Osteoblast (primary cell): ENCODE measurements at regions not wholly inside any gene's neighbourhood (a gene's known extent, or its start where the extent isn't known, plus 50 kb on each side); places are given as distances from the start of the nearest gene placed in this dataset.

ENCODE experiments used
- DNase-seq: peaks from one replicate; pipeline ENCODE4 v3.0.0; 2011; ENCODE audit warnings: low spot score, mixed read lengths; ENCODE audit not compliant: insufficient read length; ENCODE audit errors: missing footprints
- H2AFZ ChIP-seq: 2 replicates; pipeline ENCODE4 v1.6.0; 2011; ENCODE audit warnings: mild to moderate bottlenecking, low read length
- H3K27ac ChIP-seq: 2 replicates; pipeline ENCODE4 v1.5.1; 2011; ENCODE audit warnings: mild to moderate bottlenecking, low read depth, low read length, moderate library complexity
- H3K27me3 ChIP-seq: 2 replicates; pipeline ENCODE4 v1.6.0; 2012; ENCODE audit warnings: mild to moderate bottlenecking, control low read depth, inconsistent platforms, low read length, moderate library complexity; ENCODE audit not compliant: insufficient read depth
- H3K36me3 ChIP-seq: 2 replicates; pipeline ENCODE4 v1.5.1; 2011; ENCODE audit warnings: mild to moderate bottlenecking, low read length, control low read depth, moderate library complexity; ENCODE audit not compliant: insufficient read depth
- H3K4me1 ChIP-seq: 2 replicates; pipeline ENCODE4 v1.5.1; 2011; ENCODE audit warnings: mild to moderate bottlenecking, low read length, control low read depth, moderate library complexity; ENCODE audit not compliant: insufficient read depth
- H3K4me2 ChIP-seq: 2 replicates; pipeline ENCODE4 v1.6.0; 2011; ENCODE audit warnings: mild to moderate bottlenecking, low read length; ENCODE audit not compliant: insufficient read depth
- H3K4me3 ChIP-seq: fragments of 200-600 bp; sonication (generic); 3 replicates; pipeline ENCODE4 v1.5.1; 2012; ENCODE audit warnings: mild to moderate bottlenecking, low read length, inconsistent platforms; ENCODE audit not compliant: insufficient read depth
- H3K79me2 ChIP-seq: 2 replicates; pipeline ENCODE4 v1.6.0; 2012; ENCODE audit warnings: mild to moderate bottlenecking, low read length, control low read depth, inconsistent platforms; ENCODE audit not compliant: insufficient read depth
- H3K9me3 ChIP-seq: 2 replicates; pipeline ENCODE4 v1.5.1; 2011; ENCODE audit warnings: low read depth, low read length, control low read depth
- H4K20me1 ChIP-seq: 2 replicates; pipeline ENCODE4 v1.6.0; 2012; ENCODE audit warnings: mild to moderate bottlenecking, low read length, control low read depth; ENCODE audit not compliant: insufficient read depth
- TF ChIP-seq, protein P1 (sequence below): IDR thresholded peaks from 2 replicates; pipeline ENCODE4 v1.5.1; 2011; ENCODE audit warnings: mild to moderate bottlenecking, low read depth, low read length, moderate library complexity; ENCODE audit errors: extremely low read depth

DNA sequence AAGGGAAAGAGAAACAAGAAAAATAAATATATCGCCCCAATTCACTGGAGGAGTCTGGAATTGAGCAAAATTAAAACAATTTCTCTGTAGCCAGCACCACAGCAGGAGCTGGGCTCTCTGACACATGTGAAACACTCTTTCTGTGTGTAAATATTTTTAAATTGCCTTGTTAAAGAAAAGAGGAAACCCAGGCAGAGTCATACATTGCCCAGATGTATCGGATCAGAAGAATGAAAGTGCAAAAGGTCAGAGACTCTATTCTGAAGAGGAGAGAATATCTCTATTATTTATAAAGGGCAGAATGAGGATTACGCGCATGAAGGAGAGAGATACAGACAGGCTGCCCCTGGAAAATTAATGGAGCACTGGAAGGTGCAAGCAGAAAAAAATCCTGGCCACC, 127.0 kb upstream of the MAN1A1 start:
- Histone ChIP-seq H3K9me3 (no peaks in the 10 kb centered on the region), H3K27me3 (no peaks in the 10 kb centered on the region), H3K79me2 (no peaks in the 10 kb centered on the region), H3K4me1 (peaks cover 6% of the 10 kb centered on the region), H2AFZ (no peak overlapping the region), H3K27ac (no peak overlapping the region), H4K20me1 (no peaks in the 10 kb centered on the region), H3K4me2 (no peak overlapping the region), H3K4me3 (no peak overlapping the region), H3K36me3 (no peaks in the 10 kb centered on the region)
- TF ChIP-seq, protein P1, sequence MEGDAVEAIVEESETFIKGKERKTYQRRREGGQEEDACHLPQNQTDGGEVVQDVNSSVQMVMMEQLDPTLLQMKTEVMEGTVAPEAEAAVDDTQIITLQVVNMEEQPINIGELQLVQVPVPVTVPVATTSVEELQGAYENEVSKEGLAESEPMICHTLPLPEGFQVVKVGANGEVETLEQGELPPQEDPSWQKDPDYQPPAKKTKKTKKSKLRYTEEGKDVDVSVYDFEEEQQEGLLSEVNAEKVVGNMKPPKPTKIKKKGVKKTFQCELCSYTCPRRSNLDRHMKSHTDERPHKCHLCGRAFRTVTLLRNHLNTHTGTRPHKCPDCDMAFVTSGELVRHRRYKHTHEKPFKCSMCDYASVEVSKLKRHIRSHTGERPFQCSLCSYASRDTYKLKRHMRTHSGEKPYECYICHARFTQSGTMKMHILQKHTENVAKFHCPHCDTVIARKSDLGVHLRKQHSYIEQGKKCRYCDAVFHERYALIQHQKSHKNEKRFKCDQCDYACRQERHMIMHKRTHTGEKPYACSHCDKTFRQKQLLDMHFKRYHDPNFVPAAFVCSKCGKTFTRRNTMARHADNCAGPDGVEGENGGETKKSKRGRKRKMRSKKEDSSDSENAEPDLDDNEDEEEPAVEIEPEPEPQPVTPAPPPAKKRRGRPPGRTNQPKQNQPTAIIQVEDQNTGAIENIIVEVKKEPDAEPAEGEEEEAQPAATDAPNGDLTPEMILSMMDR = no peak
- DNase-seq = no peak

DNA sequence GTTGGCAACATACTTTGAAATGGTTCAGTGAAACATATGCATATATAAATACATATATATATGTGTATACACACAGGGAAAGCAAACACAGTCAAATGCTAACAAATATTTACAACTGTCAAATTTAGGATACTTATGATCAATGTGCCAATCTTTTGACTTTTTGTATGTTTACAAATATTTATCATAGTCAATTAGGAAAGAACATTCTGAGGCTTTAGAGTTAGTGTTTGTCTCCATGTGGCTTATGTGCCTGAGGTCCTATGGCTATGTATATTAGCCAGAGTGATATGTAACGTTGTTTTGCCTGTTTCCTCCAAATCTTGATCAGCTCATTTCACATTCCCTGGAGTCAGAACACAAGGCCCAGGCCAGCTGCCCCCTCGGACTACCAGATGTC, 126.5 kb upstream of the MAN1A1 start:
- Histone ChIP-seq H2AFZ (no peak overlapping the region), H3K27ac (no peak overlapping the region), H3K79me2 (no peaks in the 10 kb centered on the region), H3K36me3 (no peaks in the 10 kb centered on the region), H3K9me3 (no peaks in the 10 kb centered on the region), H3K27me3 (no peaks in the 10 kb centered on the region), H3K4me3 (no peak overlapping the region), H4K20me1 (no peaks in the 10 kb centered on the region), H3K4me2 (no peak overlapping the region), H3K4me1 (peaks cover 6% of the 10 kb centered on the region)
- TF ChIP-seq, protein P1 = no peak
- DNase-seq = no peak

DNA sequence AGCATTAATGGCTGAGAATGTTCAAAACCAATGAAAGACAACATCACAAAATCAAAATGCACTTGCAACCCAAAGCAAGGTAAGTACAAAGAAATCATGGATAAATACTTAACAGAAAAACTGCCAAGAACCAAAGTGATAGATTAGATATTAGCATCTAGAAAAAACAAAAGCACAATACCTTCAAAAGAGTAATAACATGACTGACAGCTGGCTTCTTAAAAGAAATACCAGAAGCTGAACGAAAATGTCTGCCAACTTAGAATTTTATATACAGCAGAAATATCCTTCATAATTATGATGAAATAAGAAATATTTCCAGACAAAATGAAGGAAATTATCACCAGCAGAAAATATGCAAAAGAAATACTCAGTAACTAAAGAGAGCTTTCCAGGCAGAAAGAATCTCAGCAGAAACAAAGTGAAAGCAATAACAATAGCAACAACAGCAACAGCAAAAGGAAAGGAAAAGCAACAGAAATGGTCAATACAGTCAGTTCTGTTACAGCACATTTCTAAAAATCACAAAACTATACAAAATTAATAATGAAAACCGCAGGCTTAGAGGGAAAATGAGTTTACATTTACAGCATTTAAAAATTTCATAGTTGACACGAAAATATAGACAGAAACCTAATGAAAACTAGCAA, 121.5 kb upstream of the MAN1A1 start:
- Histone ChIP-seq H3K27me3 (no peaks in the 10 kb centered on the region), H3K9me3 (no peaks in the 10 kb centered on the region), H3K4me2 (peak overlapping the region; percentile 54), H3K27ac (no peak overlapping the region), H2AFZ (peak overlapping the region; percentile 69), H3K36me3 (no peaks in the 10 kb centered on the region), H4K20me1 (no peaks in the 10 kb centered on the region), H3K4me3 (peak overlapping the region; percentile 9), H3K79me2 (no peaks in the 10 kb centered on the region), H3K4me1 (no peaks in the 10 kb centered on the region)
- TF ChIP-seq, protein P1 = no peak
- DNase-seq = no peak

DNA sequence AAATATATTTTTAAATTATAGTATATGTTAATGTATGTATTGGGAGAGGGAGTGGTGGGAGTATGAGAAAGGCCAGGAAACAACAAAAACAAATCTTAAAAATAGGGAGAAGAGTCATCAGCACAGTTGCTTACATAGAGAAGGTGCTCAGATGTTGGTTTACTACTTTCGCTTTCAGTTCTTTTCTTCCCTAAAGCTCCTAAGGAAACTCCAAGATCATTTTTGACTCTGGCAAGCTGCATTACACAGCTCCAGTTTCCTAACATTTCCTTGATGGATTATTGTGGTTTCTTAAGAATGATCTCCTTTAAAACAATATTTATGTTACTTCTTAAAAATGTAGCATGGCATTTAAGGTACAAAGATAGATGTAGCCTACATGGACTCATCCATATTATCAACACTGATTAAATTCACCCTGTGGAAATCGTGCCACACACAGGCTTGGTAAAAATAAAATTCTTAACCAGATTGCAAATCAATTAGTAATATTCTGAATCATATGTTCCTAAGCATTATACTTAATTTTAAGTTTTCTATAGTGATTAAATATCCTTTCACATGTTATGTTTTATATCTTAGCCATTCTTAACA, 118.0 kb upstream of the MAN1A1 start:
- Histone ChIP-seq H2AFZ (peak overlapping the region; percentile 70), H3K4me1 (no peaks in the 10 kb centered on the region), H3K27me3 (no peaks in the 10 kb centered on the region), H3K4me3 (peak overlapping the region; percentile 52), H3K9me3 (no peaks in the 10 kb centered on the region), H3K27ac (no peak overlapping the region), H3K79me2 (no peaks in the 10 kb centered on the region), H3K36me3 (no peaks in the 10 kb centered on the region), H4K20me1 (no peaks in the 10 kb centered on the region), H3K4me2 (peak overlapping the region; percentile 80)
- no peak for DNase-seq
- TF ChIP-seq, protein P1 = no peak
